GM18909 (cell line): ENCODE measurements at regions not wholly inside any gene's neighbourhood (a gene's known extent, or its start where the extent isn't known, plus 50 kb on each side); places are given as distances from the start of the nearest gene placed in this dataset.

Experiments used
- ATAC-seq: cut with Tn5 transposase; IDR thresholded peaks from one replicate; pipeline ENCODE4 v1.9.1; 2021; ENCODE audit warnings: mild to moderate bottlenecking; ENCODE audit not compliant: unreplicated experiment, poor library complexity

GRCh38 chr3:73687106-73688004 is 62.6 kb upstream of the PDZRN3 start:
- ATAC-seq = no peak

GRCh38 chr3:73685061-73685460 is 60.3 kb upstream of the PDZRN3 start:
- ATAC-seq = no peak

- ATAC-seq = no peak
Observed at GRCh38 chr3:73683706-73684105, 59.0 kb upstream of the PDZRN3 start.

- ATAC-seq = no peak
Observed at GRCh38 chr3:73681610-73682009, 56.9 kb upstream of the PDZRN3 start.

- ATAC-seq = no peak
Observed at GRCh38 chr3:73681198-73681597, 56.5 kb upstream of the PDZRN3 start.

- ATAC-seq = no peak
Observed at GRCh38 chr3:73680391-73681095, 55.8 kb upstream of the PDZRN3 start.

GRCh38 chr3:73677336-73678024 is 52.7 kb upstream of the PDZRN3 start:
- no peak for ATAC-seq
